K562 (cell line): ENCODE measurements at regions not wholly inside any gene's neighbourhood (a gene's known extent, or its start where the extent isn't known, plus 50 kb on each side); places are given as distances from the start of the nearest gene placed in this dataset.
"Not testable (repeated sequence)": the region's sequence is repeated elsewhere in the genome, so short reads cannot be mapped to it uniquely, and the experiment has no call there.

ENCODE experiments used
- ATAC-seq: fragments of 200-7000 bp; cut with Tn5 transposase; 3 replicates; pipeline ENCODE4 v1.9.1; 2020; ENCODE audit warnings: moderate library complexity
- BruUV-seq: library from RNA; stranded (reverse); fragments of 400-500 nt; replicated peaks from 2 replicates; lab custom pipeline; 2021; lab: Mats Ljungman, UMichigan
- CTCF ChIA-PET: fragments of 300-600 bp; formaldehyde crosslinking; extraction: SDS; loops from one replicate; lab custom pipeline; 2021; ENCODE audit warnings: low intra/inter-chr PET ratio; lab: Yijun Ruan, JAX
- POLR2A ChIA-PET: fragments of 300-600, 350-650 bp; sonication (Branson Sonifier 250); formaldehyde crosslinking; extraction: SDS; loops from one replicate; lab custom pipeline; 2021; ENCODE audit warnings: antibody characterized with exemption, inconsistent platforms; lab: Yijun Ruan, JAX
- DNase-seq, 4 experiments: peaks; one replicate each; pipeline versions ENCODE4 v3.0.0 to v3.0.0-alpha.2; 2011 to 2018; ENCODE audit warnings: low spot score in 3 of 4, mixed read lengths in 3 of 4; ENCODE audit errors: extremely low read depth in 1 of 4
- FAIRE-seq: peaks from 2 replicates; lab custom pipeline; 2011; peaks lifted over from hg19 to GRCh38; lab: Jason Lieb, UNC
- H2AFZ ChIP-seq: 2 replicates; pipeline ENCODE4 v1.6.0; 2011; ENCODE audit warnings: low read depth, low read length, control low read depth, inconsistent platforms
- H3K27ac ChIP-seq: fragments of 200-600 bp; 3 replicates; pipeline ENCODE4 v1.8.0; 2011; ENCODE audit warnings: low read depth, mild to moderate bottlenecking, control low read depth, inconsistent platforms, low read length, moderate library complexity, mixed read lengths; ENCODE audit errors: extremely low read depth
- H3K27me3 ChIP-seq, 2 experiments: fragments of 300-600 bp in 1 of 2; 2 replicates in 1 of 2; 3 replicates in 1 of 2; pipeline versions ENCODE4 v1.6.0 to v1.8.0; 2011; ENCODE audit warnings: inconsistent platforms in 2 of 2, low read length in 2 of 2, mild to moderate bottlenecking in 1 of 2, mixed read lengths in 1 of 2, moderate library complexity in 1 of 2; ENCODE audit not compliant: control insufficient read depth in 2 of 2, insufficient read depth in 2 of 2
- H3K36me3 ChIP-seq: fragments of 300-600 bp; 3 replicates; pipeline ENCODE4 v1.8.0; 2011; ENCODE audit warnings: mild to moderate bottlenecking, low read length, inconsistent platforms; ENCODE audit not compliant: control insufficient read depth, insufficient read depth
- H3K4me1 ChIP-seq, 2 experiments: fragments of 200-600 bp in 1 of 2; replicated peaks in 1 of 2; 2 replicates in 1 of 2; 3 replicates in 1 of 2; pipeline versions ENCODE4 v1.5.1 to v1.8.0; 2011; ENCODE audit warnings: inconsistent platforms in 2 of 2, low read length in 2 of 2, mild to moderate bottlenecking in 1 of 2, mixed read lengths in 1 of 2, moderate library complexity in 1 of 2; ENCODE audit not compliant: control insufficient read depth in 2 of 2, insufficient read depth in 2 of 2
- H3K4me2 ChIP-seq: 2 replicates; pipeline ENCODE4 v1.6.1; 2011; ENCODE audit warnings: low read length, control low read depth, inconsistent platforms, mixed read lengths; ENCODE audit not compliant: insufficient read depth
- H3K4me3 ChIP-seq: fragments of 200-600 bp; sonication (generic), shearing (Covaris generic); 2 replicates; pipeline ENCODE4 v1.5.1; 2016; ENCODE audit warnings: control low read depth, inconsistent platforms
- H3K79me2 ChIP-seq: fragments of 200-600 bp; 3 replicates; pipeline ENCODE4 v1.8.0; 2011; ENCODE audit warnings: low read length, inconsistent platforms; ENCODE audit not compliant: control insufficient read depth, insufficient read depth
- H3K9ac ChIP-seq, 2 experiments: 2 replicates each; pipeline versions ENCODE4 v1.6.0 to v1.6.1; 2011; ENCODE audit warnings: low read depth in 2 of 2, low read length in 2 of 2, control low read depth in 1 of 2, inconsistent platforms in 1 of 2, mild to moderate bottlenecking in 1 of 2, mixed read lengths in 1 of 2; ENCODE audit not compliant: insufficient read depth in 1 of 2
- H3K9me1 ChIP-seq: one replicate; pipeline ENCODE4 v1.6.0; 2011; ENCODE audit warnings: inconsistent platforms, mild to moderate bottlenecking, low read length, moderate library complexity; ENCODE audit not compliant: control insufficient read depth, insufficient read depth
- H3K9me3 ChIP-seq: replicated peaks from 2 replicates; pipeline ENCODE4 v1.5.1; 2011; ENCODE audit warnings: low read depth, low read length, inconsistent platforms; ENCODE audit not compliant: control insufficient read depth, insufficient read depth
- H4K20me1 ChIP-seq: replicated peaks from 2 replicates; pipeline ENCODE4 v1.6.1; 2011; ENCODE audit warnings: low read length, inconsistent platforms, mixed read lengths; ENCODE audit not compliant: control insufficient read depth, insufficient read depth
- TAF9B ChIP-seq: fragments of 450-650 bp; IDR thresholded peaks from 2 replicates; pipeline ENCODE4 v1.6.1; 2018; ENCODE audit warnings: mild to moderate bottlenecking; ENCODE audit not compliant: partially characterized antibody
- U2AF1 ChIP-seq: fragments of 200-400 bp; formaldehyde crosslinking; optimal IDR thresholded peaks from 2 replicates; pipeline ENCODE3; 2017; ENCODE audit warnings: mild to moderate bottlenecking, low read depth, low read length, moderate library complexity
- ZNF217 ChIP-seq: sonication (generic); formaldehyde crosslinking; IDR thresholded peaks from 2 replicates; pipeline ENCODE4 v1.8.0; 2022; ENCODE audit warnings: mild to moderate bottlenecking, missing genetic modification reagents
- WGBS: fragments of 100-300 bp; shearing (Covaris generic); methylation state at CpG from one replicate; pipeline ENCODE4 v1.1.6; 2016; ENCODE audit warnings: low coverage, mixed read lengths; ENCODE audit not compliant: insufficient coverage; ENCODE audit errors: missing lambda C conversion rate; 5-methylcytosine and 5-hydroxymethylcytosine counted together
- in situ Hi-C: fragments of 300-500 bp; cut with MboI; formaldehyde crosslinking; loops from 4 replicates; pipeline ENCODE4 v1.15.0; 2018; ENCODE audit warnings: inconsistent platforms, mixed read lengths
- intact Hi-C: fragments of 100-400 bp; cut with micrococcal nuclease; formaldehyde crosslinking; loops from 2 replicates; pipeline ENCODE4 v1.14.2; 2022
- TF ChIP-seq, protein P1 (sequence below): sonication (generic); formaldehyde crosslinking; IDR thresholded peaks from 2 replicates; pipeline ENCODE4 v1.8.1; 2023; ENCODE audit warnings: mild to moderate bottlenecking, missing genetic modification reagents
- TF ChIP-seq, protein P2 (sequence below): fragments of 450-650 bp; formaldehyde crosslinking; IDR thresholded peaks from 2 replicates; pipeline ENCODE4 v1.4.0; 2022; ENCODE audit warnings: missing genetic modification characterization

DNA sequence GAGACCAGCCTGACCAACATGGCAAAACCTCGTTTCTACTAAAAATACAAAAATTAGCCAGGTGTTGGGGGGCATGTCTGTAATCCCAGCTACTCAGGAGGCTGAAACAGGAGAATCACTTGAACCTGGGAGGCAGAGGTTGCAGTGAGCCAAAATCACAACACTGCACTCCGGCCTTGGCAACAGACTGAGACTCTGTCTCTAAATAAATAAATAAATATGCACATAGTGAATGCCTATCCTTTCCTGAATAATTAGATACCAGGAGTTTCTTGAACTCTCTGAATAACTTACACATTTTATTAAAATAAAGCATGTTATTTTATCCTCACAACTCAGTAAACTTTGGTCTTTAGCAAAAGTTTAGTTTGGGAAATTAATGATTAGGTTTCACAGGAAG, 1523.1 kb upstream of the ADGRL3 start:
- POLR2A ChIA-PET, ATAC-seq, DNase-seq, H2AFZ ChIP-seq, H3K4me3 ChIP-seq, CTCF ChIA-PET, H3K9ac ChIP-seq, H3K4me2 ChIP-seq, H3K36me3 ChIP-seq, H3K9me3 ChIP-seq, H3K4me1 ChIP-seq, H3K9me1 ChIP-seq, FAIRE-seq, BruUV-seq, H3K79me2 ChIP-seq, H4K20me1 ChIP-seq, H3K27me3 ChIP-seq, H3K27ac ChIP-seq, intact Hi-C loops, in situ Hi-C loops: not testable (repeated sequence)
- 0% methylated on average over 2 of the region's 2 CpGs for WGBS

DNA sequence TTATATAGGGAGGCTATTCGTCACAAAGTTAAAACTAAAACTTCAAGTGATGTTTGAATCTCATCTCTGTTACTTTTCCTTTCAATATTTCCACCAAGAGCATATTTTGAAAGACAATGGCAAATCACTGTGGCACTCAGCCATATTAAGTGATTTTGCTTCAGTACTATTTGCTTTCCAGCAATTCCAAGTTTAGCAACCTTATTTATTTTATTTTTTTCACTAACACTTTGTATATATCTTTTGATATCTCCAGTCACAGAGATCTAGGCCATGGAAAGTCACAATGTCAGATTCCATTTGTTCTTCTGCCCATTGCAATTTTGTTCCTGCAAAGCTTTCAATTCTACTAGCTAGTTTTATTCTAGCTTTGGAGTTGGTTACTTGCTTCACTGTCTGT, 1514.5 kb upstream of the ADGRL3 start:
- no peak for FAIRE-seq
- H3K4me1 ChIP-seq, result no peaks in the 10 kb centered on the region
- TF ChIP-seq, protein P1, sequence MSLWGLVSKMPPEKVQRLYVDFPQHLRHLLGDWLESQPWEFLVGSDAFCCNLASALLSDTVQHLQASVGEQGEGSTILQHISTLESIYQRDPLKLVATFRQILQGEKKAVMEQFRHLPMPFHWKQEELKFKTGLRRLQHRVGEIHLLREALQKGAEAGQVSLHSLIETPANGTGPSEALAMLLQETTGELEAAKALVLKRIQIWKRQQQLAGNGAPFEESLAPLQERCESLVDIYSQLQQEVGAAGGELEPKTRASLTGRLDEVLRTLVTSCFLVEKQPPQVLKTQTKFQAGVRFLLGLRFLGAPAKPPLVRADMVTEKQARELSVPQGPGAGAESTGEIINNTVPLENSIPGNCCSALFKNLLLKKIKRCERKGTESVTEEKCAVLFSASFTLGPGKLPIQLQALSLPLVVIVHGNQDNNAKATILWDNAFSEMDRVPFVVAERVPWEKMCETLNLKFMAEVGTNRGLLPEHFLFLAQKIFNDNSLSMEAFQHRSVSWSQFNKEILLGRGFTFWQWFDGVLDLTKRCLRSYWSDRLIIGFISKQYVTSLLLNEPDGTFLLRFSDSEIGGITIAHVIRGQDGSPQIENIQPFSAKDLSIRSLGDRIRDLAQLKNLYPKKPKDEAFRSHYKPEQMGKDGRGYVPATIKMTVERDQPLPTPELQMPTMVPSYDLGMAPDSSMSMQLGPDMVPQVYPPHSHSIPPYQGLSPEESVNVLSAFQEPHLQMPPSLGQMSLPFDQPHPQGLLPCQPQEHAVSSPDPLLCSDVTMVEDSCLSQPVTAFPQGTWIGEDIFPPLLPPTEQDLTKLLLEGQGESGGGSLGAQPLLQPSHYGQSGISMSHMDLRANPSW (CRISPR knock-in tag), result no peak
- TF ChIP-seq ZNF217 (CRISPR knock-in tag) (no peak), TAF9B (no peak), U2AF1 (no peak)
- TF ChIP-seq, protein P2, sequence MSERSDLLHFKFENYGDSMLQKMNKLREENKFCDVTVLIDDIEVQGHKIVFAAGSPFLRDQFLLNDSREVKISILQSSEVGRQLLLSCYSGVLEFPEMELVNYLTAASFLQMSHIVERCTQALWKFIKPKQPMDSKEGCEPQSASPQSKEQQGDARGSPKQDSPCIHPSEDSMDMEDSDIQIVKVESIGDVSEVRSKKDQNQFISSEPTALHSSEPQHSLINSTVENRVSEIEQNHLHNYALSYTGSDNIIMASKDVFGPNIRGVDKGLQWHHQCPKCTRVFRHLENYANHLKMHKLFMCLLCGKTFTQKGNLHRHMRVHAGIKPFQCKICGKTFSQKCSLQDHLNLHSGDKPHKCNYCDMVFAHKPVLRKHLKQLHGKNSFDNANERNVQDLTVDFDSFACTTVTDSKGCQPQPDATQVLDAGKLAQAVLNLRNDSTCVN (CRISPR knock-in tag), result no peak

More for the DNA sequence above, 1514.5 kb upstream of the ADGRL3 start:
- ATAC-seq (no peak), DNase-seq (no peak)
- ChIA-PET CTCF (no interaction called here), POLR2A (no interaction called here)
- WGBS, result 0% methylated on average over 1 of the region's 1 CpG
- no peak overlapping the region for H2AFZ ChIP-seq
- no TSS peak for BruUV-seq
- no peak overlapping the region for H3K4me2 ChIP-seq
- H3K9ac ChIP-seq, result no peak overlapping the region
- no peak overlapping the region for H3K4me3 ChIP-seq
- H3K36me3 ChIP-seq, result no peaks in the 10 kb centered on the region
- no peaks in the 10 kb centered on the region for H3K79me2 ChIP-seq
- H3K9me1 ChIP-seq, result no peaks in the 10 kb centered on the region
- no peaks in the 10 kb centered on the region for H3K27me3 ChIP-seq
- in situ Hi-C loops (no loop called here), intact Hi-C loops (no loop called here)
- no peaks in the 10 kb centered on the region for H4K20me1 ChIP-seq
- H3K9me3 ChIP-seq, result no peaks in the 10 kb centered on the region
- no peak overlapping the region for H3K27ac ChIP-seq
